ENCODE measurements at regions not wholly inside any gene's neighbourhood (a gene's known extent, or its start where the extent isn't known, plus 50 kb on each side); places are given as distances from the start of the nearest gene placed in this dataset.
"Not testable (repeated sequence)": the region's sequence is repeated elsewhere in the genome, so short reads cannot be mapped to it uniquely, and the experiment has no call there.

- no peak for ATAC-seq
- peaks cover 19% of the 10 kb centered on the region for H3K9me3 Mint-ChIP-seq
- no peaks in the 10 kb centered on the region for H3K27me3 Mint-ChIP-seq
- no peaks in the 10 kb centered on the region for H3K4me1 Mint-ChIP-seq
- H3K36me3 Mint-ChIP-seq (ENCODE audit: low read depth) = no peaks in the 10 kb centered on the region
- no peak for DNase-seq
- no peak overlapping the region for H3K27ac Mint-ChIP-seq
- no peak overlapping the region for H3K4me3 Mint-ChIP-seq
These were observed 886.2 kb downstream of the TRHDE start for GRCh38 chr12:73158341-73158740.

- Mint-ChIP-seq H3K36me3 (ENCODE audit: low read depth) (no peaks in the 10 kb centered on the region), H3K27me3 (no peaks in the 10 kb centered on the region), H3K4me1 (no peaks in the 10 kb centered on the region), H3K9me3 (peaks cover 24% of the 10 kb centered on the region), H3K27ac (no peak overlapping the region), H3K4me3 (no peak overlapping the region)
- ATAC-seq (no peak), DNase-seq (no peak)
These were observed 887.8 kb downstream of the TRHDE start for GRCh38 chr12:73159954-73160353.

GRCh38 chr12:73161970-73162369 is 889.8 kb downstream of the TRHDE start:
- Mint-ChIP-seq H3K36me3 (ENCODE audit: low read depth) (no peaks in the 10 kb centered on the region), H3K9me3 (peaks cover 24% of the 10 kb centered on the region), H3K4me3 (no peak overlapping the region), H3K27ac (no peak overlapping the region), H3K4me1 (no peaks in the 10 kb centered on the region), H3K27me3 (no peaks in the 10 kb centered on the region)
- DNase-seq = no peak
- ATAC-seq = no peak

- H3K36me3 Mint-ChIP-seq (ENCODE audit: low read depth) = no peaks in the 10 kb centered on the region
- DNase-seq = no peak
- H3K9me3 Mint-ChIP-seq = peaks cover 30% of the 10 kb centered on the region
- ATAC-seq = no peak
- H3K4me1 Mint-ChIP-seq = no peaks in the 10 kb centered on the region
- no peaks in the 10 kb centered on the region for H3K27me3 Mint-ChIP-seq
- no peak overlapping the region for H3K27ac Mint-ChIP-seq
- no peak overlapping the region for H3K4me3 Mint-ChIP-seq
These were observed 908.6 kb downstream of the TRHDE start for GRCh38 chr12:73180734-73181133.

GRCh38 chr12:73181244-73181643 is 909.1 kb downstream of the TRHDE start:
- H3K27me3 Mint-ChIP-seq = no peaks in the 10 kb centered on the region
- no peak overlapping the region for H3K4me3 Mint-ChIP-seq
- H3K9me3 Mint-ChIP-seq = peaks cover 34% of the 10 kb centered on the region
- no peak overlapping the region for H3K27ac Mint-ChIP-seq
- ATAC-seq (no peak), DNase-seq (no peak)
- no peaks in the 10 kb centered on the region for H3K36me3 Mint-ChIP-seq (ENCODE audit: low read depth)
- H3K4me1 Mint-ChIP-seq = no peaks in the 10 kb centered on the region

GRCh38 chr12:73185403-73185802 is 913.2 kb downstream of the TRHDE start:
- Mint-ChIP-seq H3K9me3 (peaks cover 46% of the 10 kb centered on the region), H3K4me1 (no peaks in the 10 kb centered on the region), H3K27ac (no peak overlapping the region), H3K27me3 (no peaks in the 10 kb centered on the region), H3K36me3 (ENCODE audit: low read depth) (no peaks in the 10 kb centered on the region), H3K4me3 (no peak overlapping the region)
- DNase-seq = no peak
- ATAC-seq = no peak

- no peaks in the 10 kb centered on the region for H3K27me3 Mint-ChIP-seq
- no peak overlapping the region for H3K4me3 Mint-ChIP-seq
- no peaks in the 10 kb centered on the region for H3K36me3 Mint-ChIP-seq (ENCODE audit: low read depth)
- no peaks in the 10 kb centered on the region for H3K4me1 Mint-ChIP-seq
- no peak for DNase-seq
- no peak for ATAC-seq
- H3K27ac Mint-ChIP-seq = no peak overlapping the region
- peaks cover 52% of the 10 kb centered on the region for H3K9me3 Mint-ChIP-seq
These were observed 914.1 kb downstream of the TRHDE start for GRCh38 chr12:73186272-73186671.

GRCh38 chr12:73187765-73188164 is 915.6 kb downstream of the TRHDE start:
- Mint-ChIP-seq H3K4me1 (no peaks in the 10 kb centered on the region), H3K4me3 (no peak overlapping the region), H3K9me3 (peaks cover 56% of the 10 kb centered on the region), H3K36me3 (ENCODE audit: low read depth) (no peaks in the 10 kb centered on the region), H3K27ac (no peak overlapping the region), H3K27me3 (no peaks in the 10 kb centered on the region)
- ATAC-seq = no peak
- no peak for DNase-seq

- H3K9me3 Mint-ChIP-seq = peaks cover 23% of the 10 kb centered on the region
- DNase-seq = no peak
- no peaks in the 10 kb centered on the region for H3K4me1 Mint-ChIP-seq
- no peak for ATAC-seq
- H3K27ac Mint-ChIP-seq = no peak overlapping the region
- H3K4me3 Mint-ChIP-seq = no peak overlapping the region
- H3K36me3 Mint-ChIP-seq (ENCODE audit: low read depth) = no peaks in the 10 kb centered on the region
- no peaks in the 10 kb centered on the region for H3K27me3 Mint-ChIP-seq
These were observed 938.5 kb downstream of the TRHDE start for GRCh38 chr12:73210548-73211204.

GRCh38 chr12:73220951-73221350 is 948.8 kb downstream of the TRHDE start:
- ATAC-seq (no peak), DNase-seq (no peak)
- Mint-ChIP-seq H3K27me3 (no peaks in the 10 kb centered on the region), H3K36me3 (ENCODE audit: low read depth) (no peaks in the 10 kb centered on the region), H3K4me3 (no peak overlapping the region), H3K27ac (no peak overlapping the region), H3K9me3 (peaks cover 6% of the 10 kb centered on the region), H3K4me1 (no peaks in the 10 kb centered on the region)

- H3K27ac Mint-ChIP-seq = no peak overlapping the region
- H3K4me3 Mint-ChIP-seq = no peak overlapping the region
- no peak for DNase-seq
- H3K27me3 Mint-ChIP-seq = no peaks in the 10 kb centered on the region
- no peaks in the 10 kb centered on the region for H3K36me3 Mint-ChIP-seq (ENCODE audit: low read depth)
- ATAC-seq = no peak
- H3K9me3 Mint-ChIP-seq = peaks cover 6% of the 10 kb centered on the region
- no peaks in the 10 kb centered on the region for H3K4me1 Mint-ChIP-seq
These were observed 949.2 kb downstream of the TRHDE start for GRCh38 chr12:73221398-73221797.

GRCh38 chr12:73221836-73222235 is 949.7 kb downstream of the TRHDE start:
- peaks cover 6% of the 10 kb centered on the region for H3K9me3 Mint-ChIP-seq
- no peaks in the 10 kb centered on the region for H3K36me3 Mint-ChIP-seq (ENCODE audit: low read depth)
- DNase-seq (no peak), ATAC-seq (no peak)
- H3K4me3 Mint-ChIP-seq = no peak overlapping the region
- no peaks in the 10 kb centered on the region for H3K4me1 Mint-ChIP-seq
- no peaks in the 10 kb centered on the region for H3K27me3 Mint-ChIP-seq
- H3K27ac Mint-ChIP-seq = no peak overlapping the region

GRCh38 chr12:73225371-73225937 is 953.3 kb downstream of the TRHDE start:
- H3K4me3 Mint-ChIP-seq = no peak overlapping the region
- DNase-seq = no peak
- H3K9me3 Mint-ChIP-seq = peaks cover 4% of the 10 kb centered on the region
- ATAC-seq = no peak
- no peak overlapping the region for H3K27ac Mint-ChIP-seq
- no peaks in the 10 kb centered on the region for H3K27me3 Mint-ChIP-seq
- H3K4me1 Mint-ChIP-seq = no peaks in the 10 kb centered on the region
- H3K36me3 Mint-ChIP-seq (ENCODE audit: low read depth) = no peaks in the 10 kb centered on the region

- Mint-ChIP-seq H3K27ac (no peak overlapping the region), H3K4me3 (no peak overlapping the region), H3K4me1 (no peaks in the 10 kb centered on the region), H3K27me3 (no peaks in the 10 kb centered on the region), H3K36me3 (ENCODE audit: low read depth) (no peaks in the 10 kb centered on the region), H3K9me3 (peaks cover 4% of the 10 kb centered on the region)
- DNase-seq (no peak), ATAC-seq (no peak)
These were observed 953.8 kb downstream of the TRHDE start for GRCh38 chr12:73225941-73226340.

GRCh38 chr12:73226593-73226992 is 954.4 kb downstream of the TRHDE start:
- H3K36me3 Mint-ChIP-seq (ENCODE audit: low read depth) = no peaks in the 10 kb centered on the region
- H3K27me3 Mint-ChIP-seq = no peaks in the 10 kb centered on the region
- H3K4me3 Mint-ChIP-seq = no peak overlapping the region
- peaks cover 4% of the 10 kb centered on the region for H3K9me3 Mint-ChIP-seq
- no peak overlapping the region for H3K27ac Mint-ChIP-seq
- ATAC-seq (no peak), DNase-seq (no peak)
- H3K4me1 Mint-ChIP-seq = no peaks in the 10 kb centered on the region

GRCh38 chr12:73228828-73229227 is 956.7 kb downstream of the TRHDE start:
- H3K4me3 Mint-ChIP-seq; H3K27ac Mint-ChIP-seq; H3K27me3 Mint-ChIP-seq; H3K4me1 Mint-ChIP-seq; DNase-seq; H3K36me3 Mint-ChIP-seq (ENCODE audit: low read depth); ATAC-seq: not testable (repeated sequence)
- peaks cover 15% of the 10 kb centered on the region for H3K9me3 Mint-ChIP-seq

All from activated naive CD8-positive, alpha-beta T cell treated with anti-CD3 and anti-CD28 coated beads, Interleukin-2, amount 50 U/mL, for 24 hours (primary cell).